Tibial nerve (tissue), 4 donors: ENCODE measurements at regions not wholly inside any gene's neighbourhood (a gene's known extent, or its start where the extent isn't known, plus 50 kb on each side); places are given as distances from the start of the nearest gene placed in this dataset.

Experiments used
- DNase-seq, 2 donors: peaks; one replicate each; pipeline ENCODE4 v3.0.0-alpha.2; 2019; ENCODE audit warnings: low spot score in 2 of 2
- H3K27ac ChIP-seq, 4 donors: fragments of 200-600 bp; sonication (generic) in 3 of 4; one replicate each; pipeline ENCODE4 v1.5.1; 2017 to 2019; ENCODE audit warnings: mild to moderate bottlenecking in 1 of 4
- H3K27me3 ChIP-seq, 2 donors: fragments of 200-600 bp; sonication (generic) in 1 of 2; one replicate each; pipeline versions ENCODE4 v1.5.1 to v1.6.0; 2017 to 2019
- H3K36me3 ChIP-seq, 3 donors: fragments of 200-600 bp; sonication (generic); one replicate each; pipeline ENCODE4 v1.5.1; 2018 to 2019
- H3K4me1 ChIP-seq, 4 donors: fragments of 200-600 bp; sonication (generic) in 3 of 4; one replicate each; pipeline ENCODE4 v1.5.1; 2017 to 2019
- H3K4me3 ChIP-seq, 4 donors: fragments of 200-600 bp; sonication (generic) in 3 of 4; one replicate each; pipeline ENCODE4 v1.5.1; 2017 to 2019; ENCODE audit warnings: mild to moderate bottlenecking in 1 of 4, moderate library complexity in 1 of 4
- H3K9me3 ChIP-seq, 4 donors: fragments of 200-600 bp; sonication (generic) in 3 of 4; one replicate each; pipeline ENCODE4 v1.5.1; 2017 to 2019
- CTCF ChIP-seq, 5 experiments: fragments of 200-600 bp in 3 of 5; fragments of 450-650 bp in 2 of 5; sonication (generic) in 3 of 5; IDR thresholded peaks; one replicate each; pipeline ENCODE4 v1.5.1; 2016 to 2019; ENCODE audit warnings: antibody characterized with exemption in 5 of 5, mild to moderate bottlenecking in 3 of 5, moderate library complexity in 2 of 5
- EP300 ChIP-seq, 2 donors: sonication (generic); formaldehyde crosslinking; IDR thresholded peaks; one replicate each; pipeline ENCODE4 v1.6.1; 2017; ENCODE audit warnings: antibody characterized with exemption in 2 of 2, mild to moderate bottlenecking in 1 of 2
- POLR2A ChIP-seq, 2 donors: fragments of 450-650 bp; IDR thresholded peaks; one replicate each; pipeline ENCODE4 v1.6.1; 2017; ENCODE audit warnings: antibody characterized with exemption in 2 of 2, mild to moderate bottlenecking in 2 of 2, moderate library complexity in 2 of 2
- WGBS, 2 donors: methylation state at CpG; one replicate each; pipeline ENCODE4 v1.1.5; 2018; 5-methylcytosine and 5-hydroxymethylcytosine counted together

- H3K4me1 ChIP-seq: no peaks in the 10 kb centered on the region
- H3K36me3 ChIP-seq: no peaks in the 10 kb centered on the region
- WGBS, 2 donors: 60 to 75% methylated on average over 2 of the region's 2 CpGs
- no peaks in the 10 kb centered on the region for H3K27me3 ChIP-seq
- H3K4me3 ChIP-seq: no peak overlapping the region
- no peak overlapping the region for H3K27ac ChIP-seq
- DNase-seq: no peak
- TF ChIP-seq EP300 (IDR thresholded peaks at IDR 0.05) (no peak), POLR2A (IDR thresholded peaks at IDR 0.05) (no peak), CTCF (IDR thresholded peaks at IDR 0.05) (no peak)
- H3K9me3 ChIP-seq: peaks cover 0 to 28% (median 3%) of the 10 kb centered on the region in 4 donors
Measured at GRCh38 chr1:187465441-187465840, 636.7 kb downstream of the PLA2G4A start.

DNA sequence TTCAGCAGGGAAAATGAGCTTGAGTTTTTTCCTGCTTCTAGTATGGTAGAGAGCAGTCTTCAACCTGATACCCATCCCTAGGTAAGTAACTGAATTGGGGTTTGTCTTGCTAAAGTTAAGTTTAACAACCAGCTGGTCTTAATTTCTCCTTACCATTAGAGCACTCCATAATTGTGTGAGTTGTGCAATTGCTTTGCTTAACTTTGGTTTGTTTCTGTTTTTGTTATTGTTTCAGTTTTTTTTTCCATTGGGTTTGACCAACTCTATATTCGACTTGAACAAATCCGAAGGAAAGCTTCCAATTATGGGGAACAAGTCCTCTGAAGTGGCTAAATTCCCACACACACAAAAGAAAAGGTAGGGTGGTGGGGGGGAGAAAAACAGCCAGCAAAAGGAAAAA is 641.1 kb downstream of the PLA2G4A start:
- H3K36me3 ChIP-seq: no peaks in the 10 kb centered on the region
- no peak for DNase-seq
- WGBS, 2 donors: 71 to 81% methylated on average over 2 of the region's 2 CpGs
- no peaks in the 10 kb centered on the region for H3K4me1 ChIP-seq
- peaks cover 0 to 11% (median 0%) of the 10 kb centered on the region in 4 donors for H3K9me3 ChIP-seq
- H3K4me3 ChIP-seq: no peak overlapping the region
- no peaks in the 10 kb centered on the region for H3K27me3 ChIP-seq
- TF ChIP-seq POLR2A (IDR thresholded peaks at IDR 0.05) (no peak), CTCF (IDR thresholded peaks at IDR 0.05) (no peak), EP300 (IDR thresholded peaks at IDR 0.05) (no peak)
- no peak overlapping the region for H3K27ac ChIP-seq

GRCh38 chr1:187471555-187471954 is 642.8 kb downstream of the PLA2G4A start:
- 48 to 54% methylated on average over 2 of the region's 2 CpGs for WGBS, 2 donors
- no peak for TF ChIP-seq CTCF (IDR thresholded peaks at IDR 0.05)
- no peak for TF ChIP-seq EP300 (IDR thresholded peaks at IDR 0.05)
- TF ChIP-seq POLR2A (IDR thresholded peaks at IDR 0.05): no peak
- Histone ChIP-seq H3K4me3 (no peak overlapping the region), H3K4me1 (no peaks in the 10 kb centered on the region), H3K36me3 (no peaks in the 10 kb centered on the region), H3K27ac (no peak overlapping the region), H3K27me3 (no peaks in the 10 kb centered on the region), H3K9me3 (no peaks in the 10 kb centered on the region)
- DNase-seq: no peak

- no peaks in the 10 kb centered on the region for H3K27me3 ChIP-seq
- H3K9me3 ChIP-seq: no peaks in the 10 kb centered on the region
- DNase-seq: no peak
- H3K4me3 ChIP-seq: no peak overlapping the region
- no peaks in the 10 kb centered on the region for H3K36me3 ChIP-seq
- TF ChIP-seq CTCF (IDR thresholded peaks at IDR 0.05): no peak
- no peak for TF ChIP-seq EP300 (IDR thresholded peaks at IDR 0.05)
- no peak for TF ChIP-seq POLR2A (IDR thresholded peaks at IDR 0.05)
- H3K4me1 ChIP-seq: no peaks in the 10 kb centered on the region
- H3K27ac ChIP-seq: no peak overlapping the region
- whole genome bisulfite sequencing, 2 donors: 19 to 20% methylated on average over 2 of the region's 2 CpGs
Measured at GRCh38 chr1:187474336-187474735, 645.6 kb downstream of the PLA2G4A start.

GRCh38 chr1:187476671-187477070 is 647.9 kb downstream of the PLA2G4A start:
- no peak overlapping the region for H3K4me3 ChIP-seq
- no peaks in the 10 kb centered on the region for H3K27me3 ChIP-seq
- no peaks in the 10 kb centered on the region for H3K36me3 ChIP-seq
- no peak for DNase-seq
- no peaks in the 10 kb centered on the region for H3K9me3 ChIP-seq
- no peak for TF ChIP-seq EP300 (IDR thresholded peaks at IDR 0.05)
- TF ChIP-seq CTCF (IDR thresholded peaks at IDR 0.05): peak in 1 of 5 experiments; percentile 9
- no peaks in the 10 kb centered on the region for H3K4me1 ChIP-seq
- WGBS, 2 donors: 78 to 82% methylated on average over 3 of the region's 3 CpGs
- no peak overlapping the region for H3K27ac ChIP-seq
